ENCODE measurements at regions not wholly inside any gene's neighbourhood (a gene's known extent, or its start where the extent isn't known, plus 50 kb on each side); places are given as distances from the start of the nearest gene placed in this dataset.

GRCh38 chr9:115292584-115293279, 174.8 kb upstream of the TNC start:
- H3K4me1 ChIP-seq (ENCODE audit: insufficient read depth, low read length) = no peaks in the 10 kb centered on the region
- H3K4me3 ChIP-seq (ENCODE audit: low read depth in 1 of 2, low read length in 2 of 2) = no peak overlapping the region
- no peaks in the 10 kb centered on the region for H3K9me3 ChIP-seq (ENCODE audit: insufficient read depth, low read length, severe bottlenecking)
- no peak overlapping the region for H3K9ac ChIP-seq (ENCODE audit: low read depth, low read length)
- H3K27me3 ChIP-seq (ENCODE audit: insufficient read depth, low read length, poor library complexity) = peaks cover 7% of the 10 kb centered on the region
- H3K27ac ChIP-seq (ENCODE audit: low read length) = no peak overlapping the region
- ATAC-seq (ENCODE audit: insufficient read depth, low read depth) (no peak), DNase-seq (no peak)
- no peak overlapping the region for H3K4me2 ChIP-seq (ENCODE audit: insufficient read depth, low read length)
- H3K36me3 ChIP-seq (ENCODE audit: insufficient read depth, low read length) = no peaks in the 10 kb centered on the region
- H3K79me2 ChIP-seq (ENCODE audit: insufficient read depth, low read length) = no peaks in the 10 kb centered on the region
- no peak overlapping the region for H2AFZ ChIP-seq (ENCODE audit: low read depth, low read length)
- TF ChIP-seq CTCF (IDR thresholded peaks at IDR 0.05; ENCODE audit: borderline replicate concordance, extremely low read depth, low read length, poor library complexity, severe bottlenecking) = no peak
- no peak for TF ChIP-seq EZH2 (IDR thresholded peaks at IDR 0.05; ENCODE audit: borderline replicate concordance, low read depth, low read length, severe bottlenecking)
- no peaks in the 10 kb centered on the region for H4K20me1 ChIP-seq (ENCODE audit: insufficient read depth, low read length)

- no peak overlapping the region for H3K4me3 ChIP-seq (ENCODE audit: low read depth in 1 of 2, low read length in 2 of 2)
- no peaks in the 10 kb centered on the region for H3K79me2 ChIP-seq (ENCODE audit: insufficient read depth, low read length)
- H3K9ac ChIP-seq (ENCODE audit: low read depth, low read length) = no peak overlapping the region
- peaks cover 7% of the 10 kb centered on the region for H3K27me3 ChIP-seq (ENCODE audit: insufficient read depth, low read length, poor library complexity)
- ATAC-seq (ENCODE audit: insufficient read depth, low read depth) = no peak
- H3K4me2 ChIP-seq (ENCODE audit: insufficient read depth, low read length) = no peak overlapping the region
- TF ChIP-seq EZH2 (IDR thresholded peaks at IDR 0.05; ENCODE audit: borderline replicate concordance, low read depth, low read length, severe bottlenecking) (no peak), CTCF (IDR thresholded peaks at IDR 0.05; ENCODE audit: borderline replicate concordance, extremely low read depth, low read length, poor library complexity, severe bottlenecking) (no peak)
- no peaks in the 10 kb centered on the region for H4K20me1 ChIP-seq (ENCODE audit: insufficient read depth, low read length)
- no peaks in the 10 kb centered on the region for H3K36me3 ChIP-seq (ENCODE audit: insufficient read depth, low read length)
- H2AFZ ChIP-seq (ENCODE audit: low read depth, low read length) = no peak overlapping the region
- H3K4me1 ChIP-seq (ENCODE audit: insufficient read depth, low read length) = no peaks in the 10 kb centered on the region
- H3K27ac ChIP-seq (ENCODE audit: low read length) = no peak overlapping the region
- no peak for DNase-seq
- H3K9me3 ChIP-seq (ENCODE audit: insufficient read depth, low read length, severe bottlenecking) = no peaks in the 10 kb centered on the region
Measured at GRCh38 chr9:115295734-115296133, 177.8 kb upstream of the TNC start.

- no peak overlapping the region for H3K27ac ChIP-seq (ENCODE audit: low read length)
- no peaks in the 10 kb centered on the region for H3K9me3 ChIP-seq (ENCODE audit: insufficient read depth, low read length, severe bottlenecking)
- no peaks in the 10 kb centered on the region for H4K20me1 ChIP-seq (ENCODE audit: insufficient read depth, low read length)
- no peak for DNase-seq
- H3K27me3 ChIP-seq (ENCODE audit: insufficient read depth, low read length, poor library complexity) = peaks cover 7% of the 10 kb centered on the region
- H3K4me2 ChIP-seq (ENCODE audit: insufficient read depth, low read length) = no peak overlapping the region
- H3K4me3 ChIP-seq (ENCODE audit: low read depth in 1 of 2, low read length in 2 of 2) = no peak overlapping the region
- no peaks in the 10 kb centered on the region for H3K79me2 ChIP-seq (ENCODE audit: insufficient read depth, low read length)
- no peak for ATAC-seq (ENCODE audit: insufficient read depth, low read depth)
- no peak overlapping the region for H3K9ac ChIP-seq (ENCODE audit: low read depth, low read length)
- TF ChIP-seq CTCF (IDR thresholded peaks at IDR 0.05; ENCODE audit: borderline replicate concordance, extremely low read depth, low read length, poor library complexity, severe bottlenecking) = no peak
- no peak for TF ChIP-seq EZH2 (IDR thresholded peaks at IDR 0.05; ENCODE audit: borderline replicate concordance, low read depth, low read length, severe bottlenecking)
- no peak overlapping the region for H2AFZ ChIP-seq (ENCODE audit: low read depth, low read length)
- no peaks in the 10 kb centered on the region for H3K4me1 ChIP-seq (ENCODE audit: insufficient read depth, low read length)
- H3K36me3 ChIP-seq (ENCODE audit: insufficient read depth, low read length) = no peaks in the 10 kb centered on the region
Measured at GRCh38 chr9:115296831-115297565, 179.0 kb upstream of the TNC start.

Measured in DND-41 (cell line).